OCI-LY3 (cell line): ENCODE measurements at regions not wholly inside any gene's neighbourhood (a gene's known extent, or its start where the extent isn't known, plus 50 kb on each side); places are given as distances from the start of the nearest gene placed in this dataset.

ENCODE experiments used
- EZH2phosphoT487 ChIP-seq: fragments of 200-600 bp; shearing (Covaris generic); IDR thresholded peaks from 2 replicates; pipeline ENCODE4 v1.6.1; 2018; ENCODE audit warnings: antibody characterized with exemption, mixed run types, low read depth
- TF ChIP-seq, protein P1 (sequence below): fragments of 200-600, 300-600 bp; sonication (generic); IDR thresholded peaks from 2 replicates; pipeline ENCODE4 v1.5.1; 2014; ENCODE audit warnings: antibody characterized with exemption, low read length, low read depth

- TF ChIP-seq, protein P1, sequence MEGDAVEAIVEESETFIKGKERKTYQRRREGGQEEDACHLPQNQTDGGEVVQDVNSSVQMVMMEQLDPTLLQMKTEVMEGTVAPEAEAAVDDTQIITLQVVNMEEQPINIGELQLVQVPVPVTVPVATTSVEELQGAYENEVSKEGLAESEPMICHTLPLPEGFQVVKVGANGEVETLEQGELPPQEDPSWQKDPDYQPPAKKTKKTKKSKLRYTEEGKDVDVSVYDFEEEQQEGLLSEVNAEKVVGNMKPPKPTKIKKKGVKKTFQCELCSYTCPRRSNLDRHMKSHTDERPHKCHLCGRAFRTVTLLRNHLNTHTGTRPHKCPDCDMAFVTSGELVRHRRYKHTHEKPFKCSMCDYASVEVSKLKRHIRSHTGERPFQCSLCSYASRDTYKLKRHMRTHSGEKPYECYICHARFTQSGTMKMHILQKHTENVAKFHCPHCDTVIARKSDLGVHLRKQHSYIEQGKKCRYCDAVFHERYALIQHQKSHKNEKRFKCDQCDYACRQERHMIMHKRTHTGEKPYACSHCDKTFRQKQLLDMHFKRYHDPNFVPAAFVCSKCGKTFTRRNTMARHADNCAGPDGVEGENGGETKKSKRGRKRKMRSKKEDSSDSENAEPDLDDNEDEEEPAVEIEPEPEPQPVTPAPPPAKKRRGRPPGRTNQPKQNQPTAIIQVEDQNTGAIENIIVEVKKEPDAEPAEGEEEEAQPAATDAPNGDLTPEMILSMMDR: no peak
- TF ChIP-seq EZH2phosphoT487: no peak
Measured at GRCh38 chr2:78290581-78291214, 734.8 kb upstream of the REG3G start.
